Stimulated activated CD4-positive, alpha-beta T cell treated with anti-CD3 and anti-CD28 coated beads, Interleukin-1b, Interleukin-23, amount 100 ng/mL, for 48 hours (primary cell): ENCODE measurements at regions not wholly inside any gene's neighbourhood (a gene's known extent, or its start where the extent isn't known, plus 50 kb on each side); places are given as distances from the start of the nearest gene placed in this dataset.

Experiments
- DNase-seq: peaks from one replicate; pipeline ENCODE4 v3.0.0-alpha.2; 2020

GRCh38 chr7:15891151-15891881, 204.8 kb upstream of the MEOX2 start:
- no peak for DNase-seq

GRCh38 chr7:15889507-15889906, 203.0 kb upstream of the MEOX2 start:
- DNase-seq = no peak

- no peak for DNase-seq
Observed at GRCh38 chr7:15888090-15888489, 201.6 kb upstream of the MEOX2 start.

GRCh38 chr7:15886626-15887025, 200.1 kb upstream of the MEOX2 start:
- DNase-seq = no peak

GRCh38 chr7:15885678-15886077, 199.2 kb upstream of the MEOX2 start:
- DNase-seq = no peak

- DNase-seq = no peak
Observed at GRCh38 chr7:15874774-15875173, 188.3 kb upstream of the MEOX2 start.

GRCh38 chr7:15870347-15870746, 183.9 kb upstream of the MEOX2 start:
- no peak for DNase-seq

- DNase-seq = no peak
Observed at GRCh38 chr7:15867441-15867840, 181.0 kb upstream of the MEOX2 start.

GRCh38 chr7:15866753-15867152, 180.3 kb upstream of the MEOX2 start:
- no peak for DNase-seq

- no peak for DNase-seq
Observed at GRCh38 chr7:15864626-15864991, 178.1 kb upstream of the MEOX2 start.

GRCh38 chr7:15863951-15864625, 177.6 kb upstream of the MEOX2 start:
- no peak for DNase-seq

- DNase-seq = no peak
Observed at GRCh38 chr7:15862781-15863165, 176.3 kb upstream of the MEOX2 start.

- no peak for DNase-seq
Observed at GRCh38 chr7:15862016-15862780, 175.7 kb upstream of the MEOX2 start.

- DNase-seq = no peak
Observed at GRCh38 chr7:15860264-15860949, 173.9 kb upstream of the MEOX2 start.

- no peak for DNase-seq
Observed at GRCh38 chr7:15857026-15857425, 170.5 kb upstream of the MEOX2 start.

GRCh38 chr7:15856311-15856710, 169.8 kb upstream of the MEOX2 start:
- no peak for DNase-seq

- no peak for DNase-seq
Observed at GRCh38 chr7:15855525-15856109, 169.1 kb upstream of the MEOX2 start.

- DNase-seq = no peak
Observed at GRCh38 chr7:15854841-15855524, 168.5 kb upstream of the MEOX2 start.

- DNase-seq = no peak
Observed at GRCh38 chr7:15853832-15854470, 167.5 kb upstream of the MEOX2 start.

- DNase-seq = no peak
Observed at GRCh38 chr7:15851201-15851600, 164.7 kb upstream of the MEOX2 start.

GRCh38 chr7:15848901-15849300, 162.4 kb upstream of the MEOX2 start:
- DNase-seq = no peak

GRCh38 chr7:15848362-15848761, 161.9 kb upstream of the MEOX2 start:
- no peak for DNase-seq
